ENCODE measurements at regions not wholly inside any gene's neighbourhood (a gene's known extent, or its start where the extent isn't known, plus 50 kb on each side); places are given as distances from the start of the nearest gene placed in this dataset.
A peak's percentile ranks its signal among the peaks of the same experiment; 100 is the strongest.

DNA sequence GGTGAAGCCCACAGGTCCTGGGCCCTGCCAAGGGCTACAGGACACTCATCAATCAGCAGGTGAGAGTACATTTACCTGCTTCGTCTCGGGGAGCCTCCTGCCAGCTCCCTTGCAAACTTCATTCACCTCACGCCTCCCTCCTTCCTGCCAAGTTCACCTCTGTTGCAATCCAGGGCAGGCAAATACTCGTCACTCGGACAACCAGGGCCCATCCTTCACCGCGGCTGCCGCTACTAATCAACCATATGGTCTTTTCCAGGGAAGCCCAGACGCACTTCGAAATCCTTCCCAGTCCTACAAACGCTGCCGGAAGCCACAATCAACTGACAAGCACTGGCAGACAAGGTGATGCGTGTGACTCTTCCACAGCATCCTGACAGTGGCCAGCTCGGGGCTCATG, 200.7 kb upstream of the NSMCE3 start:
- H3K27ac ChIP-seq, result peak overlapping the region; percentile 61
- TF ChIP-seq CTCF (conservative IDR thresholded peaks at IDR 0.05), result no peak
- TF ChIP-seq ZFX (IDR thresholded peaks at IDR 0.05), result no peak

- no peak overlapping the region for H3K27ac ChIP-seq
- TF ChIP-seq ZFX (IDR thresholded peaks at IDR 0.05), result no peak
- no peak for TF ChIP-seq CTCF (conservative IDR thresholded peaks at IDR 0.05)
These were observed 199.3 kb upstream of the NSMCE3 start for GRCh38 chr15:29468899-29469298.

DNA sequence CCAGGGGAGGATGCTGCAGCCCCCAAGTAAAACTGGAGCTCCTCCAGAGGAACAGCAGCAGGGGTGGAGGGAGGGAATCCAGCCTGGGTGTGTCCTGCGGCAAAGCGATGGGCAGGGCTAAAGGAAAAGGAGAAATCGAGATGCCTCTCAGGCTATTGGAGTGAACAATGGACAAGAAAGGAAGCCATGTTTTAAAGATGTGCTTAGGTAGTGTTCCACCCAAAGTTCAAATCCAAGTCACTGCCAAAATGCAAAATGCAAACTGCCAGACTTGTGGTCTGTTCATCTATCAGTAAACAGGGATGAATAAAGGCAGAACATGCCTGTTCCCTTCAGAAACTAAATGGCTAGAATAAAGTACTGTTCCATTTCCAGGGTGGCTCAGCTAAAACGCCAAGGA, 197.5 kb upstream of the NSMCE3 start:
- TF ChIP-seq CTCF (conservative IDR thresholded peaks at IDR 0.05) (no peak), ZFX (IDR thresholded peaks at IDR 0.05) (no peak)
- H3K27ac ChIP-seq, result no peak overlapping the region

- no peak for TF ChIP-seq CTCF (conservative IDR thresholded peaks at IDR 0.05)
- no peak for TF ChIP-seq ZFX (IDR thresholded peaks at IDR 0.05)
- peak overlapping the region; percentile 21; the same call in 1 of the 2 replicates for H3K27ac ChIP-seq
These were observed 196.7 kb upstream of the NSMCE3 start for GRCh38 chr15:29466292-29466691.

DNA sequence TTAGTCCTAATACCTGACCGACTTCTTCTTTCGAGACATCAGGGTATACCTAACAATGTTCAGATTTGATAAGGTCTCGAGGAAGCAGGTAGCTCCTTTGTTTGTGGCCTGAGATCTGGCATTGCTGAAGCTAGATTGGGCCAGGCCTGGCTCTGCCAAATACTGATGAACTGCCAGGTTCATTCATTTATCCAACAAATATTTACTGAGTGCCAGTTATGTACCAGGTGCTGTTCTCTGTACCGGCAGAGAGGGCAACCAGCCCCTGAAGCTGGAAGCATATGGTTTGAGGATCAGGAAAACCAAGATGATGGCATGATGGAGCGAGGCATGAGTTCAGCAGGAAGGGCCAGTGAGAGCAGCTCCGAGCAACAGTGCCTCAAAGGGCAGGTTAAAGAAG, 196.2 kb upstream of the NSMCE3 start:
- TF ChIP-seq CTCF (conservative IDR thresholded peaks at IDR 0.05), result no peak
- TF ChIP-seq ZFX (IDR thresholded peaks at IDR 0.05), result no peak
- H3K27ac ChIP-seq, result peak overlapping the region; percentile 21; the same call in 1 of the 2 replicates

DNA sequence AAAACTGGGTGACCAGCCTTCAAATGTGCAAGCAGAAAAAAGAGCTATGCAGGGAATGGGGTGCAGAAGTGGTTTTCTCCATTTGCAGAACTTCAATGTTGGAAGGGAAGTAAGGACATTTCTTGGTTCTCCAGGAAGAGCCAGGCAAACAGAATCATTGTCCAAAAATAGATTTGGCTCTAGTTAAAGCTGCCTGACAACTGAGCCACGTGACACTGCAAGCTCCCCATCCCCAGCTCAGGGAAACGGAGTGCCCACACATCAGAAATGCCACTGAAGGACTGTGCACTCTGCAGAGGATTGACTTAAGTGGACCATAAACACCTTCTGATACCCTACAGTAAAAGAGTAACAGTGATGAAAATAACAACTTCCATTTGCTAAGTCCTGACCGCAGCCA, 195.6 kb upstream of the NSMCE3 start:
- H3K27ac ChIP-seq, result peak overlapping the region; percentile 42
- TF ChIP-seq ZFX (IDR thresholded peaks at IDR 0.05), result no peak

DNA sequence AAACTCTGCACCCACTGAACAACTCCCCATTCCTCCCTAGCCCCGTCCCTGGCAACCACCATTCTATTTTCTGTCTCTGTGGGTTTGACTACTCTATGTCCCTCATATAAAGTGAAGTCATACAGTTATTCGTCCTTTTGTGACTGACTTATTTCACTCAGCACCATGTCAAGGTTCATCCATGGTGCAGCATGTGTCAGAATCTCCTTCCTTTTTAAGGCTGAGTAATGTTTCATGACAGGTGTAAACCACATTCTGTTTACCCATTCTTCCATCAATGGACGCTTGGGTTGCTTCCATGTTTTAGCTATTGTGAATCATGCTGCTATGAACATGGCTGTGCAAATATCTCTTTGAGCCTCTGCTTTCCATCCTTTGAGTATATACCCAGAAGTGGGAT, 192.3 kb upstream of the NSMCE3 start:
- no peak overlapping the region for H3K27ac ChIP-seq
- TF ChIP-seq ZFX (IDR thresholded peaks at IDR 0.05) (no peak), CTCF (conservative IDR thresholded peaks at IDR 0.05) (no peak)

- H3K27ac ChIP-seq, result no peak overlapping the region
- TF ChIP-seq CTCF (conservative IDR thresholded peaks at IDR 0.05), result no peak
- TF ChIP-seq ZFX (IDR thresholded peaks at IDR 0.05), result no peak
These were observed 188.7 kb upstream of the NSMCE3 start for GRCh38 chr15:29458361-29458760.

All from C4-2B (cell line).